H1 (cell line): ENCODE measurements at regions not wholly inside any gene's neighbourhood (a gene's known extent, or its start where the extent isn't known, plus 50 kb on each side); places are given as distances from the start of the nearest gene placed in this dataset.
A peak's percentile ranks its signal among the peaks of the same experiment; 100 is the strongest.

Source experiments
- CTCF ChIA-PET: fragments of 300-600 bp; sonication (Branson Sonifier 250); formaldehyde crosslinking; loops from one replicate; lab custom pipeline; 2021; ENCODE audit not compliant: partially characterized antibody; lab: Charles Lee
- POLR2A ChIA-PET: fragments of 300-600 bp; sonication (Branson Sonifier 250); formaldehyde crosslinking; loops from one replicate; lab custom pipeline; 2021; ENCODE audit warnings: inconsistent platforms; ENCODE audit not compliant: partially characterized antibody; lab: Charles Lee
- DNase-seq, 2 experiments: peaks; one replicate each; pipeline versions ENCODE4 v3.0.0 to v3.0.0-alpha.2; 2010 to 2022; ENCODE audit warnings: low spot score in 2 of 2, low read depth in 1 of 2, mixed read lengths in 1 of 2
- FAIRE-seq: peaks from 2 replicates; lab custom pipeline; 2011; peaks lifted over from hg19 to GRCh38; lab: Jason Lieb, UNC
- H2AFZ ChIP-seq: 2 replicates; pipeline ENCODE4 v1.8.1; 2012; ENCODE audit warnings: low read length, inconsistent platforms
- H2AK5ac ChIP-seq: 2 replicates; pipeline ENCODE4 v1.6.1; 2013; ENCODE audit warnings: low read depth, low read length
- H2BK120ac ChIP-seq: replicated peaks from 2 replicates; pipeline ENCODE3; 2013; ENCODE audit warnings: low read depth, low read length, inconsistent platforms
- H2BK12ac ChIP-seq: 2 replicates; pipeline ENCODE4 v1.6.1; 2013; ENCODE audit warnings: low read depth, low read length
- H2BK15ac ChIP-seq: 2 replicates; pipeline ENCODE4 v1.6.1; 2013; ENCODE audit warnings: low read length
- H2BK20ac ChIP-seq: 2 replicates; pipeline ENCODE4 v1.6.1; 2013; ENCODE audit warnings: low read length
- H2BK5ac ChIP-seq: 2 replicates; pipeline ENCODE4 v1.6.1; 2013; ENCODE audit warnings: low read depth, low read length
- H3K14ac ChIP-seq: 2 replicates; pipeline ENCODE4 v1.6.1; 2013; ENCODE audit warnings: inconsistent platforms; ENCODE audit not compliant: insufficient read length
- H3K18ac ChIP-seq: 2 replicates; pipeline ENCODE4 v1.6.1; 2013; ENCODE audit warnings: low read length; ENCODE audit errors: extremely low read depth
- H3K23ac ChIP-seq: 2 replicates; pipeline ENCODE4 v1.6.1; 2013; ENCODE audit warnings: inconsistent platforms; ENCODE audit not compliant: insufficient read length
- H3K23me2 ChIP-seq: 2 replicates; pipeline ENCODE4 v1.6.1; 2013; ENCODE audit warnings: low read depth, low read length
- H3K27ac ChIP-seq: 2 replicates; pipeline ENCODE4 v1.6.1; 2011; ENCODE audit warnings: low read depth, low read length, inconsistent platforms
- H3K27me3 ChIP-seq, 4 experiments: replicated peaks in 1 of 4; 1 replicate in 1 of 4; 2 replicates in 3 of 4; pipeline versions ENCODE4 v1.6.1 to v1.8.1; 2011 to 2013; ENCODE audit warnings: low read length in 3 of 4, mild to moderate bottlenecking in 3 of 4, inconsistent platforms in 2 of 4, mixed read lengths in 2 of 4, moderate library complexity in 1 of 4; ENCODE audit not compliant: control insufficient read depth in 3 of 4, insufficient read depth in 3 of 4; ENCODE audit errors: extremely low read depth in 1 of 4
- H3K36me3 ChIP-seq, 4 experiments: 2 replicates each; pipeline versions ENCODE4 v1.6.1 to v1.8.1; 2011 to 2013; ENCODE audit warnings: mild to moderate bottlenecking in 4 of 4, low read length in 3 of 4, moderate library complexity in 2 of 4, control low read depth in 1 of 4, inconsistent platforms in 1 of 4; ENCODE audit not compliant: insufficient read depth in 4 of 4, control insufficient read depth in 2 of 4
- H3K4ac ChIP-seq: replicated peaks from 2 replicates; pipeline ENCODE3; 2013; ENCODE audit warnings: low read length, low read depth, mixed read lengths, inconsistent platforms; ENCODE audit not compliant: insufficient read length
- H3K4me1 ChIP-seq, 4 experiments: replicated peaks in 1 of 4; 1 replicate in 1 of 4; 2 replicates in 3 of 4; pipeline versions ENCODE4 v1.6.1 to v1.8.1; 2011 to 2013; ENCODE audit warnings: low read length in 3 of 4, inconsistent platforms in 2 of 4, mixed read lengths in 1 of 4; ENCODE audit not compliant: insufficient read depth in 4 of 4, control insufficient read depth in 3 of 4
- H3K4me2 ChIP-seq, 2 experiments: 2 replicates each; pipeline versions ENCODE4 v1.6.1 to v1.8.1; 2011 to 2013; ENCODE audit warnings: low read depth in 2 of 2, low read length in 2 of 2, control low read depth in 1 of 2, inconsistent platforms in 1 of 2, mild to moderate bottlenecking in 1 of 2; ENCODE audit not compliant: insufficient read depth in 1 of 2
- H3K4me3 ChIP-seq, 4 experiments: fragments of 200-600, 300-600 bp in 1 of 4; sonication (generic), shearing (Covaris generic), sonication (Bioruptor Twin) in 1 of 4; 2 replicates each; pipeline versions ENCODE4 v1.5.1 to v1.8.1; 2011 to 2016; ENCODE audit warnings: low read length in 4 of 4, low read depth in 3 of 4, control low read depth in 2 of 4, inconsistent platforms in 2 of 4, mild to moderate bottlenecking in 2 of 4, mixed read lengths in 1 of 4, moderate library complexity in 1 of 4; ENCODE audit not compliant: insufficient read depth in 2 of 4; ENCODE audit errors: extremely low read depth in 1 of 4
- H3K56ac ChIP-seq: replicated peaks from 2 replicates; pipeline ENCODE3; 2013; ENCODE audit warnings: low read depth, mild to moderate bottlenecking, mixed read lengths, low read length, inconsistent platforms; ENCODE audit not compliant: insufficient read length
- H3K79me1 ChIP-seq: 2 replicates; pipeline ENCODE4 v1.6.1; 2013; ENCODE audit warnings: low read depth, low read length, control low read depth
- H3K79me2 ChIP-seq, 2 experiments: 2 replicates each; pipeline versions ENCODE4 v1.6.1 to v1.8.1; 2012 to 2013; ENCODE audit warnings: low read length in 2 of 2, mild to moderate bottlenecking in 2 of 2, inconsistent platforms in 1 of 2; ENCODE audit not compliant: insufficient read depth in 2 of 2, control insufficient read depth in 1 of 2
- H3K9ac ChIP-seq, 4 experiments: replicated peaks in 1 of 4; 1 replicate in 1 of 4; 2 replicates in 3 of 4; pipeline versions ENCODE4 v1.6.1 to v1.8.1; 2011 to 2013; ENCODE audit warnings: low read depth in 3 of 4, low read length in 3 of 4, control low read depth in 2 of 4, mild to moderate bottlenecking in 2 of 4, moderate library complexity in 2 of 4, inconsistent platforms in 1 of 4; ENCODE audit errors: extremely low read depth in 1 of 4
- H3K9me3 ChIP-seq, 2 experiments: 2 replicates each; pipeline versions ENCODE4 v1.6.1 to v1.8.1; 2012 to 2013; ENCODE audit warnings: mild to moderate bottlenecking in 2 of 2, moderate library complexity in 2 of 2, control low read depth in 1 of 2, inconsistent platforms in 1 of 2, low read depth in 1 of 2, low read length in 1 of 2, mixed read lengths in 1 of 2; ENCODE audit not compliant: insufficient read depth in 2 of 2
- H4K20me1 ChIP-seq, 2 experiments: replicated peaks in 1 of 2; 2 replicates each; pipeline versions ENCODE3 to v1.8.1; 2011 to 2013; ENCODE audit warnings: inconsistent platforms in 2 of 2, low read length in 2 of 2, mild to moderate bottlenecking in 1 of 2; ENCODE audit not compliant: insufficient read depth in 2 of 2, control insufficient read depth in 1 of 2
- H4K5ac ChIP-seq: 2 replicates; pipeline ENCODE4 v1.6.1; 2013; ENCODE audit warnings: low read length, low read depth, mixed read lengths, inconsistent platforms; ENCODE audit not compliant: insufficient read length
- H4K8ac ChIP-seq: 2 replicates; pipeline ENCODE4 v1.8.0; 2013; ENCODE audit warnings: mild to moderate bottlenecking, moderate library complexity, low read length, inconsistent platforms; ENCODE audit not compliant: insufficient read depth; ENCODE audit errors: extremely low read depth
- H4K91ac ChIP-seq: replicated peaks from 2 replicates; pipeline ENCODE3; 2013; ENCODE audit warnings: low read length, mixed read lengths, inconsistent platforms; ENCODE audit not compliant: insufficient read length
- KDM1A ChIP-seq: fragments of 200-600, 300-600 bp; sonication (generic); IDR thresholded peaks from 2 replicates; pipeline ENCODE4 v1.7.1; 2016; ENCODE audit warnings: mild to moderate bottlenecking, low read length, borderline replicate concordance
- MAFK ChIP-seq: IDR thresholded peaks from 2 replicates; pipeline ENCODE4 v1.6.1; 2012; ENCODE audit warnings: low read depth, mild to moderate bottlenecking, improper control_type of control experiment, low read length
- SIRT6 ChIP-seq: IDR thresholded peaks from one replicate; pipeline ENCODE4 v1.7.1; 2012; ENCODE audit warnings: low read length, inconsistent platforms
- YY1 ChIP-seq: IDR thresholded peaks from 2 replicates; pipeline ENCODE4 v1.6.1; 2011; ENCODE audit warnings: low read depth, mild to moderate bottlenecking, low read length
- WGBS, 2 experiments: shearing (Covaris generic) in 1 of 2; methylation state at CpG; one replicate each; pipeline versions ENCODE4 v1.1.6 to v1.1.7; 2013 to 2015; ENCODE audit warnings: low lambda C conversion rate in 2 of 2, mixed read lengths in 2 of 2, inconsistent platforms in 1 of 2, low coverage in 1 of 2, missing lambda C conversion rate in 1 of 2; ENCODE audit not compliant: insufficient replicate concordance in 2 of 2, insufficient coverage in 1 of 2, insufficient read length in 1 of 2; ENCODE audit errors: extremely low coverage in 1 of 2, missing lambda C conversion rate in 1 of 2; 5-methylcytosine and 5-hydroxymethylcytosine counted together

GRCh38 chr16:87244636-87245197 is 72.5 kb downstream of the C16orf95 start:
- H3K27me3 ChIP-seq, result no peaks in the 10 kb centered on the region; a peak in 1 of 7 replicates
- no peaks in the 10 kb centered on the region for H3K79me2 ChIP-seq
- 81% methylated on average over 7 of the region's 7 CpGs; no CpG with 5 or more reads in 1 of the 2 experiments for WGBS, 2 experiments
- no peak overlapping the region for H2BK20ac ChIP-seq
- H2BK120ac ChIP-seq, result no peak overlapping the region
- CTCF ChIA-PET, result interaction anchor here (0.6 to 1.5 kb wide), 4 partner anchors 12 to 182 kb away, joined by 3 to 4 read pairs (median 4); no protein-coding TSS in a partner anchor
- H2BK15ac ChIP-seq, result 0 out of 2 replicates have a peak overlapping the region, but pooled peaks have one; percentile 77
- H3K36me3 ChIP-seq, result no peaks in the 10 kb centered on the region
- FAIRE-seq (no peak), DNase-seq (no peak)
- POLR2A ChIA-PET, result interaction anchor here (1.0 kb wide), 1 partner anchor 8 kb away, joined by 3 read pairs; no protein-coding TSS in a partner anchor
- no peak overlapping the region for H3K18ac ChIP-seq
- TF ChIP-seq MAFK (no peak), KDM1A (peak; percentile 90), YY1 (no peak), SIRT6 (no peak)
- no peak overlapping the region; the same call in 1 of the 2 replicates for H2BK12ac ChIP-seq
- H2AFZ ChIP-seq, result 0 out of 2 replicates have a peak overlapping the region, but pooled peaks have one; percentile 21
- H3K4ac ChIP-seq, result no peak overlapping the region
- peak overlapping the region; percentile 28; the same call in 1 of the 2 replicates for H2AK5ac ChIP-seq
- H4K20me1 ChIP-seq, result no peaks in the 10 kb centered on the region
- H3K4me3 ChIP-seq, result no peak overlapping the region
- H3K9ac ChIP-seq, result no peak overlapping the region
- H3K9me3 ChIP-seq, result no peaks in the 10 kb centered on the region
- H3K23me2 ChIP-seq, result no peaks in the 10 kb centered on the region; the same call in 1 of the 2 replicates
- no peak overlapping the region for H4K8ac ChIP-seq
- H4K5ac ChIP-seq, result no peak overlapping the region
- H3K14ac ChIP-seq, result no peak overlapping the region
- no peak overlapping the region for H3K23ac ChIP-seq
- peak overlapping the region; percentile 10 for H3K56ac ChIP-seq
- H3K4me1 ChIP-seq, result peaks cover 5 to 13% (median 11%) of the 10 kb centered on the region in 4 experiments; a peak in 5 of 7 replicates
- no peak overlapping the region for H2BK5ac ChIP-seq
- no peaks in the 10 kb centered on the region for H3K79me1 ChIP-seq
- no peak overlapping the region for H3K4me2 ChIP-seq
- no peak overlapping the region for H4K91ac ChIP-seq
- H3K27ac ChIP-seq, result no peak overlapping the region
